ENCODE measurements at regions not wholly inside any gene's neighbourhood (a gene's known extent, or its start where the extent isn't known, plus 50 kb on each side); places are given as distances from the start of the nearest gene placed in this dataset.
A peak's percentile ranks its signal among the peaks of the same experiment; 100 is the strongest.

GRCh38 chr3:43783987-43784639 is 93.4 kb downstream of the ABHD5 start:
- H3K9me3 ChIP-seq (ENCODE audit: control insufficient read depth, low read length), result peaks cover 8% of the 10 kb centered on the region
- DNase-seq (ENCODE audit: low read depth), result no peak
- H3K27me3 ChIP-seq (replicated peaks; ENCODE audit: control insufficient read depth, insufficient read depth, low read length), result peaks cover 4% of the 10 kb centered on the region
- H3K36me3 ChIP-seq (ENCODE audit: control insufficient read depth, insufficient read depth, low read length, severe bottlenecking), result no peaks in the 10 kb centered on the region
- no peak overlapping the region for H3K4me3 ChIP-seq (ENCODE audit: low read length)
- H3K4me1 ChIP-seq (ENCODE audit: control insufficient read depth, insufficient read depth, low read length), result no peaks in the 10 kb centered on the region
- H3K9ac ChIP-seq (ENCODE audit: low read length), result no peak overlapping the region

- H3K27me3 ChIP-seq (replicated peaks; ENCODE audit: control insufficient read depth, insufficient read depth, low read length), result peaks cover 4% of the 10 kb centered on the region
- DNase-seq (ENCODE audit: low read depth), result no peak
- no peak overlapping the region for H3K4me3 ChIP-seq (ENCODE audit: low read length)
- peaks cover 8% of the 10 kb centered on the region for H3K9me3 ChIP-seq (ENCODE audit: control insufficient read depth, low read length)
- no peak overlapping the region for H3K9ac ChIP-seq (ENCODE audit: low read length)
- H3K36me3 ChIP-seq (ENCODE audit: control insufficient read depth, insufficient read depth, low read length, severe bottlenecking), result no peaks in the 10 kb centered on the region
- no peaks in the 10 kb centered on the region for H3K4me1 ChIP-seq (ENCODE audit: control insufficient read depth, insufficient read depth, low read length)
Measured at GRCh38 chr3:43784640-43785011, 93.9 kb downstream of the ABHD5 start.

GRCh38 chr3:43785551-43785950 is 94.8 kb downstream of the ABHD5 start:
- no peak overlapping the region for H3K9ac ChIP-seq (ENCODE audit: low read length)
- peaks cover 4% of the 10 kb centered on the region for H3K27me3 ChIP-seq (replicated peaks; ENCODE audit: control insufficient read depth, insufficient read depth, low read length)
- DNase-seq (ENCODE audit: low read depth), result no peak
- H3K4me1 ChIP-seq (ENCODE audit: control insufficient read depth, insufficient read depth, low read length), result no peaks in the 10 kb centered on the region
- no peaks in the 10 kb centered on the region for H3K36me3 ChIP-seq (ENCODE audit: control insufficient read depth, insufficient read depth, low read length, severe bottlenecking)
- H3K4me3 ChIP-seq (ENCODE audit: low read length), result no peak overlapping the region
- H3K9me3 ChIP-seq (ENCODE audit: control insufficient read depth, low read length), result peaks cover 8% of the 10 kb centered on the region

GRCh38 chr3:43786102-43786501 is 95.4 kb downstream of the ABHD5 start:
- Histone ChIP-seq H3K27me3 (replicated peaks; ENCODE audit: control insufficient read depth, insufficient read depth, low read length) (peaks cover 4% of the 10 kb centered on the region), H3K4me3 (ENCODE audit: low read length) (no peak overlapping the region), H3K9ac (ENCODE audit: low read length) (no peak overlapping the region), H3K36me3 (ENCODE audit: control insufficient read depth, insufficient read depth, low read length, severe bottlenecking) (no peaks in the 10 kb centered on the region), H3K9me3 (ENCODE audit: control insufficient read depth, low read length) (peaks cover 8% of the 10 kb centered on the region), H3K4me1 (ENCODE audit: control insufficient read depth, insufficient read depth, low read length) (no peaks in the 10 kb centered on the region)
- no peak for DNase-seq (ENCODE audit: low read depth)

- Histone ChIP-seq H3K36me3 (ENCODE audit: control insufficient read depth, insufficient read depth, low read length, severe bottlenecking) (no peaks in the 10 kb centered on the region), H3K4me1 (ENCODE audit: control insufficient read depth, insufficient read depth, low read length) (peaks cover 2% of the 10 kb centered on the region), H3K27me3 (replicated peaks; ENCODE audit: control insufficient read depth, insufficient read depth, low read length) (peaks cover 4% of the 10 kb centered on the region), H3K9ac (ENCODE audit: low read length) (no peak overlapping the region), H3K9me3 (ENCODE audit: control insufficient read depth, low read length) (peaks cover 8% of the 10 kb centered on the region), H3K4me3 (ENCODE audit: low read length) (no peak overlapping the region)
- no peak for DNase-seq (ENCODE audit: low read depth)
Measured at GRCh38 chr3:43786526-43787305, 96.0 kb downstream of the ABHD5 start.

- no peak overlapping the region for H3K9ac ChIP-seq (ENCODE audit: low read length)
- peaks cover 8% of the 10 kb centered on the region for H3K4me1 ChIP-seq (ENCODE audit: control insufficient read depth, insufficient read depth, low read length)
- H3K9me3 ChIP-seq (ENCODE audit: control insufficient read depth, low read length), result peaks cover 8% of the 10 kb centered on the region
- no peaks in the 10 kb centered on the region for H3K36me3 ChIP-seq (ENCODE audit: control insufficient read depth, insufficient read depth, low read length, severe bottlenecking)
- H3K4me3 ChIP-seq (ENCODE audit: low read length), result no peak overlapping the region
- peaks cover 4% of the 10 kb centered on the region for H3K27me3 ChIP-seq (replicated peaks; ENCODE audit: control insufficient read depth, insufficient read depth, low read length)
- no peak for DNase-seq (ENCODE audit: low read depth)
Measured at GRCh38 chr3:43787330-43787729, 96.6 kb downstream of the ABHD5 start.

- peaks cover 8% of the 10 kb centered on the region for H3K9me3 ChIP-seq (ENCODE audit: control insufficient read depth, low read length)
- H3K4me1 ChIP-seq (ENCODE audit: control insufficient read depth, insufficient read depth, low read length), result peaks cover 13% of the 10 kb centered on the region
- no peaks in the 10 kb centered on the region for H3K36me3 ChIP-seq (ENCODE audit: control insufficient read depth, insufficient read depth, low read length, severe bottlenecking)
- no peak overlapping the region for H3K4me3 ChIP-seq (ENCODE audit: low read length)
- no peak for DNase-seq (ENCODE audit: low read depth)
- H3K9ac ChIP-seq (ENCODE audit: low read length), result no peak overlapping the region
- peaks cover 4% of the 10 kb centered on the region for H3K27me3 ChIP-seq (replicated peaks; ENCODE audit: control insufficient read depth, insufficient read depth, low read length)
Measured at GRCh38 chr3:43789028-43789427, 98.3 kb downstream of the ABHD5 start.

- Histone ChIP-seq H3K4me1 (ENCODE audit: control insufficient read depth, insufficient read depth, low read length) (peaks cover 13% of the 10 kb centered on the region), H3K36me3 (ENCODE audit: control insufficient read depth, insufficient read depth, low read length, severe bottlenecking) (no peaks in the 10 kb centered on the region), H3K4me3 (ENCODE audit: low read length) (no peak overlapping the region), H3K9me3 (ENCODE audit: control insufficient read depth, low read length) (peaks cover 2% of the 10 kb centered on the region), H3K27me3 (replicated peaks; ENCODE audit: control insufficient read depth, insufficient read depth, low read length) (peaks cover 4% of the 10 kb centered on the region), H3K9ac (ENCODE audit: low read length) (no peak overlapping the region)
- no peak for DNase-seq (ENCODE audit: low read depth)
Measured at GRCh38 chr3:43790060-43790459, 99.3 kb downstream of the ABHD5 start.

- Histone ChIP-seq H3K4me1 (ENCODE audit: control insufficient read depth, insufficient read depth, low read length) (peaks cover 13% of the 10 kb centered on the region), H3K9ac (ENCODE audit: low read length) (no peak overlapping the region), H3K36me3 (ENCODE audit: control insufficient read depth, insufficient read depth, low read length, severe bottlenecking) (no peaks in the 10 kb centered on the region), H3K4me3 (ENCODE audit: low read length) (no peak overlapping the region), H3K27me3 (replicated peaks; ENCODE audit: control insufficient read depth, insufficient read depth, low read length) (peaks cover 4% of the 10 kb centered on the region), H3K9me3 (ENCODE audit: control insufficient read depth, low read length) (no peaks in the 10 kb centered on the region)
- no peak for DNase-seq (ENCODE audit: low read depth)
Measured at GRCh38 chr3:43790476-43790875, 99.7 kb downstream of the ABHD5 start.

- Histone ChIP-seq H3K36me3 (ENCODE audit: control insufficient read depth, insufficient read depth, low read length, severe bottlenecking) (no peaks in the 10 kb centered on the region), H3K27me3 (replicated peaks; ENCODE audit: control insufficient read depth, insufficient read depth, low read length) (no peaks in the 10 kb centered on the region), H3K9me3 (ENCODE audit: control insufficient read depth, low read length) (no peaks in the 10 kb centered on the region), H3K4me1 (ENCODE audit: control insufficient read depth, insufficient read depth, low read length) (peaks cover 13% of the 10 kb centered on the region), H3K4me3 (ENCODE audit: low read length) (no peak overlapping the region), H3K9ac (ENCODE audit: low read length) (no peak overlapping the region)
- DNase-seq (ENCODE audit: low read depth), result no peak
Measured at GRCh38 chr3:43791246-43791645, 100.5 kb downstream of the ABHD5 start.

GRCh38 chr3:43792904-43793303 is 102.2 kb downstream of the ABHD5 start:
- H3K9me3 ChIP-seq (ENCODE audit: control insufficient read depth, low read length), result no peaks in the 10 kb centered on the region
- DNase-seq (ENCODE audit: low read depth), result peak; percentile 26
- H3K27me3 ChIP-seq (replicated peaks; ENCODE audit: control insufficient read depth, insufficient read depth, low read length), result no peaks in the 10 kb centered on the region
- no peak overlapping the region for H3K9ac ChIP-seq (ENCODE audit: low read length)
- no peak overlapping the region for H3K4me3 ChIP-seq (ENCODE audit: low read length)
- peaks cover 13% of the 10 kb centered on the region for H3K4me1 ChIP-seq (ENCODE audit: control insufficient read depth, insufficient read depth, low read length)
- H3K36me3 ChIP-seq (ENCODE audit: control insufficient read depth, insufficient read depth, low read length, severe bottlenecking), result no peaks in the 10 kb centered on the region
